ENCODE measurements at regions not wholly inside any gene's neighbourhood (a gene's known extent, or its start where the extent isn't known, plus 50 kb on each side); places are given as distances from the start of the nearest gene placed in this dataset.

DNA sequence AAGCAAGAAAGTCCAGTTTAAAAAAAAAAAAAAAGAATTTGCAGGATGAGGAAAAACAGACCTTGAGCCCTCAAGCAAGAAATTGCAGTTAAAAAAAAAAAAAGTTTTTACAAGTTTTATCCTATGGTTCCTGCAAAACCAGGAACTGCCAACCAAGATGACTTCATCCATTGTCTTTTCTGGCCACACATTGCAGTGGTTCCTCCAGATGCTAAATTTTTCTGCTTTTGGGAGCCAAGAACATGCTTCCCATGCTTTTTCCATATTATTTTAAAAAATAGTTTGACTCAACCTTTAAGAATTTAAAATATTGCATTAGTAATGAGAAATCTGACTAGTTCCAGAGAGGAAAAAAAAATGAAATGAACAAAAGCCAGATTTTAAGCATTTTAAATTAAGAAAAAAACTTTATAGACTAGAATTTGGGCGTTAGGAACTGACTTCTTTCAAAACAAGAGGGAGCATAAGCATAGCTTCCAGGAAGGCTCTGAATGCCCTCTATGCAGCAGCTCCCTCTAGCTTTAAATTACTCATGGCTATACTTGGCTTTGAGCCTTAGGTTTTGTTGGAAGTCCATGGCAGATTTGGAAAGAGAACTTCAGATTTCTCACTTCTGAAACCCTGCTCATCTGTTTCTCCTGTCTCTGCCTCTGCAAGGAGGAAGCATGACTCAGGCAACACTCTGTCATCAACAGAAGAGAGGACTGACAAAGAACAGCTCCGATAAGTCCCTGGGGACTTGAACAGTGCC, 124.5 kb downstream of the GPR65 start:
- TF ChIP-seq, protein P1, sequence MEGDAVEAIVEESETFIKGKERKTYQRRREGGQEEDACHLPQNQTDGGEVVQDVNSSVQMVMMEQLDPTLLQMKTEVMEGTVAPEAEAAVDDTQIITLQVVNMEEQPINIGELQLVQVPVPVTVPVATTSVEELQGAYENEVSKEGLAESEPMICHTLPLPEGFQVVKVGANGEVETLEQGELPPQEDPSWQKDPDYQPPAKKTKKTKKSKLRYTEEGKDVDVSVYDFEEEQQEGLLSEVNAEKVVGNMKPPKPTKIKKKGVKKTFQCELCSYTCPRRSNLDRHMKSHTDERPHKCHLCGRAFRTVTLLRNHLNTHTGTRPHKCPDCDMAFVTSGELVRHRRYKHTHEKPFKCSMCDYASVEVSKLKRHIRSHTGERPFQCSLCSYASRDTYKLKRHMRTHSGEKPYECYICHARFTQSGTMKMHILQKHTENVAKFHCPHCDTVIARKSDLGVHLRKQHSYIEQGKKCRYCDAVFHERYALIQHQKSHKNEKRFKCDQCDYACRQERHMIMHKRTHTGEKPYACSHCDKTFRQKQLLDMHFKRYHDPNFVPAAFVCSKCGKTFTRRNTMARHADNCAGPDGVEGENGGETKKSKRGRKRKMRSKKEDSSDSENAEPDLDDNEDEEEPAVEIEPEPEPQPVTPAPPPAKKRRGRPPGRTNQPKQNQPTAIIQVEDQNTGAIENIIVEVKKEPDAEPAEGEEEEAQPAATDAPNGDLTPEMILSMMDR (IDR thresholded peaks at IDR 0.05; ENCODE audit: low read depth, low read length, missing input control): no peak
- no peak for TF ChIP-seq TAF1 (conservative IDR thresholded peaks at IDR 0.05)
